HG02938 (cell line): ENCODE measurements at regions not wholly inside any gene's neighbourhood (a gene's known extent, or its start where the extent isn't known, plus 50 kb on each side); places are given as distances from the start of the nearest gene placed in this dataset.

Experiments used
- ATAC-seq: cut with Tn5 transposase; IDR thresholded peaks from one replicate; pipeline ENCODE4 v1.9.1; 2021; ENCODE audit warnings: mild to moderate bottlenecking, moderate library complexity; ENCODE audit not compliant: unreplicated experiment

DNA sequence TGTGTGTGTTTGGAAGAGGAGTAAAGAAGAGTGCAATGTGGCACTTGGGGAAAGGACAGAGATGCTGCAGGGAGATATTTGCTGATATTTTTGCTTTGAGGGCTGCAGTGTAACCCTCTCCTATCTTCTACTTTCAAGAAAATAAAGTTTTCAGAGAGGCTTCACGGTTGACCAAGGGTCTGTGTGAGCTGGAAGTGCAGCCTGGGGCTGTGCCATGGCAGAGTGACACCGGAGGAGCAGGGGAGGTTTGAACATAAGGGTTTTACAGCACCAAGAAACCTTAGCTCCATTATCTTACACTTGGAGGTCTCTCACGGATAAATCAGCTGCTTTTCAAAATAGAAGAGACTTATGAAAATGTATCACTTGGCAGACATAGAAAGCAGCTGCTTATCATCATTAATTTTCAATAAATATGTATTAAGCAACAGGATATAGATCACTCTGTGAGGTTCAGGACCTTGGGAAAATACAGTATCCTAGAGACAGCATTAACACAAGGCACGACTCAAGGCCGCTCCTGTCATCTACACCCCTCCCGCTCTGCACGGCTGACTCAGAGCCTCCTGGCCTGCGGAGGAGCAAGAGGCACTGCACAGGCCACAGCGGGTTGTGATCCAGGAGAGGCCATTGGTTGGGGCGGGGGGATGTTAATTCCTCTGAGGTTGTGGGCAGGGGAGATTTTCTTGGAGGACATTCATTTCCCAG lies 127.8 kb downstream of the COPS8 start:
- ATAC-seq: no peak

DNA sequence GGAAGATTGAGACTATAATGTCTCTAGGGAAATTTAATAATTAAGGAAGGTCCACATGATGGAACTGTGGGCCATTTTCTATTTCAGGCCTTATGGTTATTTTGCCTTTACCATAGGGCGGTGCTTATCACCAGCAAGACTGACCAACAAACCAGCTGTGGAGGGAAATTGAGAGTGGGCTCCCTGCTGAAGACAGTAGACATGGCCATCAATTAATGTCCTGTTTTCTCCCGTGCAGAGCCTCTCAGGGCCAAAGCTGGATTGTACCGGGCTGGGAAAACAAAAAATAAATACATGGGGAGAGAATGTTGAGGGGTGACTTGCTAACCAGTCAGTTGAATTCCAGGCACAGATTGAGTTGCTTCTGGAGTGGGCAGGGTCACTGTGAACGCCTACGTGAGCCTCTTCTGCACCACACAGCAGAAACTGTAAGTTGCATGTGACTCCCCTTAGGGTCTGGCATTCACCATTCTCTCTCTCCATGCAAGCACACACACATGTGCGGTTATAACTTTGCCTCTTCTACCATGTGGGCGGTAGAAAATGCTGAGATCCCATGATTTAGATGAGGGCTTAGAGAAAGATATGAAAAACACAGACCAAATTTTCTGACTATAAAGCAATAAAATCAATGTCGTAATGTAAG lies 128.5 kb downstream of the COPS8 start:
- ATAC-seq: no peak

DNA sequence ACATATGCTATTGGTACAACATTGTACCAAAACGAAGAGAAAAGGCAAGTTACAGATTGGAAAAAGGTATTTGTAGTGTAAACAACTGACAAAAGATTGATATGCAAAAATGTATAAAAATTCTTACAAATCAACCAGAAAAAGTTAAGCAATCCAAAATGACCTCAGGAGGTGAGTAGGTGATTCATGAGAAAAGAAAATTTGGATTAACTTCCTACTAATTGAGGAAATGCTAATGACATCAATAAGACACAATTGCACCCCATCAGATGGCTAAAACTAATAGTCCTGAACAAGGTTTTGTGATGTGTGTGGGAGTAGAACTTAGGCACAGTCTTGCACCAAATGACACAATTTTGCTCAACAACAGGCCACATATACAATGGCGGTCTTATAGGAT lies 129.3 kb downstream of the COPS8 start:
- no peak for ATAC-seq

DNA sequence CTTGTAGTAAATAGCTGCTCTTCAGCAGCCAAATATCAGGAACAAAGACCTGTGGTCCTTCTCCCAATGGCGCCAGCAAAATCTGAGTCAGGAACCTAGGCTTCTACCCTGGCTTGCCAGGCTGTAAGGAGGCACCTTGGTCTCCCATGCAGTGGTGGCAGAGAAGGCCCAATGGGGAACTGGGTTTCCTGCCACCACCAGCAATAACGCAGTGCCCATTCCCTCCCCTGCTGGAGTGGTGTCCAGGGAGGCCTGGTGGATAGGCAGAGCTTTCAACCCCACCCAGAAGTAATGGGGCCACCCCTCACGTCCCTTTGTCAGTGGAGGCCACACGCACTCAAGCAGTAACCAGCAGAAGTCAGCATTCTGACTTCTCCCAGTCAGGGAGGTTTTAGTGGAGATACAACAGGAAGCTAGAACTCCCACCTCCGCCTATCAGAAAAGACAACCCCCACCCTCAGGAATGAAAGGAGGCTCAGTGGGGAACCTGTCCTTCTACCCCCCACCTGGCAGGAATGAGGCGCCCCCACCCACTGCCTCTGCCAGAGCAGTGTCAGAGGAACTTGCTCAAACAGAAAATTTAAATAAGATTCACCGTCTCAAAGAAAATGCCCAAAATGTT lies 132.4 kb downstream of the COPS8 start:
- no peak for ATAC-seq

DNA sequence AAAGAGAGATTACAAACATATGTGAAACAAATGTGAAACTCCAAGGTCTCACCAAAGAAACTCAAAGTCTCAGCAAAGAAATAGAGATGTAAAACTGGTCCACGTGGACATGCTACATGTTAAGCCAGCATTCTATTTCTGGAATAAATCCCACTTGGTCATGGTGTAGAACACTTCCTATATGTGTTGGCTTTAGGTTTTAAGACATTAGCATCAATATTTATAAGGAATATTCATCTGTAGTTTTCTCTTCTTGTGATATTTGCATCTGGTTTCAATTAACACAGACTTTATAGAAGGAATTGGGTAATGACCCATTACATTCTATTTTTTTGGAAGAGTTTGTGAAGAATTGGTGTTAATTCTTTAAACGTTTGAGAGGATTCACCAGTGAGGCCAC lies 133.1 kb downstream of the COPS8 start:
- ATAC-seq: no peak

DNA sequence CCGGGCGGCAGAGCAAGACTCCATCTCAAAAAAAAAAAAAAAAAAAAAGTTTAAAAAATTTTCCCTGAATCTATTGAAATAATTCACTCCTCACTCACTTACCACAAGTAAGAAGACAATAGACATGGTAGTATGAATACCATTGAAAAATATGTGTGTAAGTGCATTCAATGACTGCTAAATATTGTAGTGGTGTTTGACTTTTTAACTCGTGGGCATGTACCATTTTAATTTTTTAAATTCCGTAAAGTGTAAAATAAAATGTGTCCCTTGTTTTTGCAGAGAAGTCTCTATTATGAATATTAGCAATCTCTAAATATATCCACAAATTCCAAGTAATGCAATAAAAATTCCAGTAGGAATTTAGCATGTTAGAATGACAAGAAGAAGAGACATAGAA lies 134.1 kb downstream of the COPS8 start:
- no peak for ATAC-seq

DNA sequence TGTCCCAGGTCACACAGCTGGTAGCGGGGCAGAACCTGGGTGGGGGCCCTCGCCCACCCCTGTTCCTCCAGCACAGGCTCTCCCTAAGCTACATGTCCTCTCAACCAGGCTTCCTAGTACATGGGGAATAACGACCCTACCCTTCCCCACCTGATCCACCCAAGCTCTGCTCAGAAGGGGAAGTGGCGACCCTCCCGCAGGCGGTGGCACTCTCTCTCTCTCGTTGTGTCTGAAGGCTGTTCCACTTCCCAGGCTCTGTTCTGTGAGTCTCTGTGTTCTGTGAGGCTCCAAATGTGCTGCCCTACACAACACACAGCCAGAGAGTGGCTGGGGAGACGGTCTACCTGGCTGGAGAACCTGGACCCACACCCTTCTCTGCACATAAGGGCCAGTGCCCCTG lies 135.8 kb downstream of the COPS8 start:
- ATAC-seq: no peak

DNA sequence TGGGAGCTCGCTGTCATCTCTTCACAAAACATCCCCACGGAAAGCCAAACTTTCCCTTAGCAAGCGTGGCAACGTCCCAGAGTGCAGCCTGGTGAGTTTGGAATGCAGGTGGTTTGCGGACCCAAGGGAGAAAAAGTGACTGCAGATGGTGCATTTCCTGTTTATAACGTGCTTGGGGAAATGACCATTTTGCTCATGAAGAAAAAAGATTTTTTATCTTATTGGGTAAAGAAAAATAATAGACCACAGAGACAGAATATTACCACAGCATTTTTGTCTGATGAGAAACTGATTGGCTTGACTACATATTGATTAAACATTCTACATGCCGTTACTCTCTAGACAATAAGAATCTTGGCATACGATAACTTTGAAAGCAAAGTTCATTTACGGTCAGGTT lies 136.5 kb downstream of the COPS8 start:
- ATAC-seq: no peak

DNA sequence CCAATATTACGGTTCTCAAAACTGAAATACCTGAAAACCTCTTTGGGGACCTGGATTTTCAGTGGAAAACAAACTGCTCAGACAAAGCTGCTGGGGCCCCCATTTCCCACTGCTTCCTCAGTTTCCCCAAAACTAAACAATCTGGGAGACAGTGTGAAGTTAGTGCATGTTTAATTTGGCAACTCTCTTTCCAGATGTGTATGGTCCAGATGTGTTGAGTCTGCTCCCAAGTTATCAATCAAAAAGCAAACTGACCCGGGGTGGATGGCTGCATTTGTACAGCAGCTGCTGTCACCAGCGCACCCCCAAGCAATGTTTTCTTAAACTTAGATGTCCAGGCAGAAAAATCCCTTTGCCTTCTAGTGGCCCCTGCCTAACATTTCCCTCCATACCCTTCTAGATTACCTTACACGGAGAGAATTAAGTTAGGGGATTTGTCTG lies 136.9 kb downstream of the COPS8 start:
- no peak for ATAC-seq

DNA sequence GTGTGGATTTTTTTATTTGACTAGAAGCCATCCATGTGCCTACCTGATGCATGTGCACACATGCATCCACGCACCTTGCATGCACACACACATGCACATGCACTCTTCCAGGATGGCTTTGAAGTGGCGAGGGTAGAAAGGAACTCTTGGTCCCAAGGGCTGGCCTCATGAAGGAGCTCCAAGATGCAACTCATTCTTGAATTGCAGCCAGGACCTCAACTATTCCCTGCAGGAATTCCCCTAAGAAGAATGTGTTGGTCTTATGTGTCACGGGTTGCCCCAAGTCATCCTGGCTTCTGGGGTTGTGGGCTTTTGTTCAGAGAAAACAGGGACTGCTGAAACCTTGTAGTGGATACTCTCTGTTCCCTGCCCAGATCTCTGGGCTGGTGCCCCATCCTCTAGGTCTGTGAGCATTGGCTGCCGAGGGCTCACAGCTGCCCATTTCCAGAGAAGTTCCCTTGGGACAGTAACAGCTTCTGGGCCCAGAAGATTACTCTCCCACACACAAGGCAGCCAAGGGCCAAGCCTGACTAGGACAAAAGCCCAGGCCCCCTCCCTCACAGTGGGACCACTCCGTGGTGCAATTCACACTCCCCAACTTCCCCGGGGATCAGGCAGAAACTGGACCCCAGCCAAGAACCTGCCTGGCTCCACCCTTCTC lies 137.6 kb downstream of the COPS8 start:
- no peak for ATAC-seq

DNA sequence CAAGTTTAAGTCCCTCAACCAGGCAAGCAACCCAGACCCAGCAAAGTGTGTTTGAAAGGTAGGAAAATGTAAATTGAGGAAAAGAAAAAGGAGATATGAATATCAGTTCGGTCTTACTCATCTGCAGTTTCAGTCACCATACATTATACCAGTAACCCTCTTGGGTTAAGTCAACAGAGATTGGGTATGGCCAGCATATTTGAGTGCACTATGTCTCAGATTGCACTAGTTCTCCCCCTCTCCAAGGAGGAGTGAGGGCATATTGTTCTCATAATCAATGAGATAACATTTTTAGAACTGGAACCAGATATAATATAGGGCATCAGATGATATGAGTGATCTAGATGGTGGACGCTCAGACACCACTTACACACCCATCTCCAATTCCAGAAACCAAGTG lies 141.5 kb downstream of the COPS8 start:
- ATAC-seq: no peak

DNA sequence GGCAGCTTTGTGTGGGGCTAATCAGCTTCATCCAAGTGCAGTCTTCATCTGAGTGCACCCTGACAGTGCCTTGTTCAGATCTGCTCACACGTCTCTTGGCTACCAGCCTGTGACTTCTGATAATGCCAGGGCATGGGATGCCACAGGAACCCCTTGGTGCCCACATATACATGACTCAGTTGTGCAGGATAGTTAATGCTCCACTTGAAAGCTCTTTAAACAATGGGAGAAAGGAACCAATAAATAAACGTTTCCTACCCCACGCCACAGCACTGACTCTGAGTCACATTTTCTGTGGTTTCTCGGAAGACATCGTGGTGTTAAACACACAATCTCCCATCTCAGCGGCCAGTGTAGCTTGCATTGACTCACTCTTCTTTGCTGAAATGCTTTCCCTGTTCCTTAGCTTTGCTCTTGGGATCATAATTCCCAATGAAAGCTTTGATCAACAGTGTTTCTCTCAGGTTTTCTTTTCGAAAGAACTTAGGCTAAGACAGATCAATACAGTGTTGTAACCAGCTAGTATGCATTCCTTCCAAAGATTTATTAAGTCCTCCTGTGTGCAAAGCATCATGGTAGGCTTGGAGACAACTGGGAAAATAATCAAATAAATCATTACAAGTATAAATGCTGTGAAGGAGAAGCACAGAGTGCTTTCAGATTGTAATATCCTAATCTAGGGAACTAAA lies 142.0 kb downstream of the COPS8 start:
- no peak for ATAC-seq

DNA sequence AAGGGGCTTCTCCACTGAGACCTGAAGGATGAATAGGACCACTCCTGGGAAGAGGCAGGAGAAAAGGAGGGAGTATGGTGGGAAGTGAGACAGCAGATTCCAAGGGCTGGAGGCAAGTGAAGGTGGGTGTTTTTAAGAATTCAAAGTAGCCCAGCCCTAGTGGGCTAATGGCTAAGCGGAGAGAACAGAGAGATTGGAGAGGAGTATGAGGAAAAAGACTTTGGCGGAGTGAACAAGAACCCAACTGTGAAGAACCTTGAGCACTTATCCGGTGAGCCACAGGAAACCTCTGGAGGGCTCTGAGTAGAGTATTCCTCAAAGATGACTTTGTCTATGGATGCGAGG lies 142.6 kb downstream of the COPS8 start:
- ATAC-seq: no peak

DNA sequence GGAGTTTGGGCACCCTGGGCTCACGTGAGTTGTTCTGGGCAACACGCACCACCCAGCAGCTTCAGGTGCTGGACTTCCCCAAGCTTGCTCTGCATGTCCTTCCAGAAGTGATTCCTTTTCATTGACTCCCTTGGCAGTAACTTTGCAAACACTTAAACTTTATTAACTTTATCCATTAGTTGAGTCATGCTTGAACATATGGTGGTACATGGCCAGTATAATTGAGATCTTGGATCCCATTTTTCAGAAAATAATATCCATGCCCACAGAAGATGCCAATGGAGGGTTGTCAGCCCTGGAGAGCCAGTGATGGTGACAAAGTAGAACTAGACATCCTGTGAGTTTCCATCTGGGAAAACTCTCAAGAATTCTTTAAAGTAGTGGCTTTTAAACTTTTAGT lies 144.2 kb downstream of the COPS8 start:
- no peak for ATAC-seq

DNA sequence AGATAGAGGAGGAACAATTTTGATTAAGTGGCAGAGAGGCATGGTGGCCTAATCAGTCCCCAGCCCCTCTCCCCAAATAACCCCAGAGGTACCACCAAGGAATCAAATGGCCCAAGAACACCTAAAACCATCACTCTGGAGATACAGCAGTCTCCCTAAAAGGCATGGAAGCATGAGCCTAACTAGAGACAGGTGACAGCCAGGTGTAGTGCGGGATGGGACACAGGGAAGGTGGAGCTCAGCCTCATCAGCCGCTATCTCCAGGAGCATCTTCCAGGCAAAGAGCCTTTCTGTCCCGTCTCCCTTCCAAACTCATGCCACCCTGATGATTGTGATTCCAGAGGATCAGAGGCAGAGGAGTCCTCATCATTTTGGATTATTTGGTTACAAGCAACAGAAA lies 144.7 kb downstream of the COPS8 start:
- no peak for ATAC-seq

DNA sequence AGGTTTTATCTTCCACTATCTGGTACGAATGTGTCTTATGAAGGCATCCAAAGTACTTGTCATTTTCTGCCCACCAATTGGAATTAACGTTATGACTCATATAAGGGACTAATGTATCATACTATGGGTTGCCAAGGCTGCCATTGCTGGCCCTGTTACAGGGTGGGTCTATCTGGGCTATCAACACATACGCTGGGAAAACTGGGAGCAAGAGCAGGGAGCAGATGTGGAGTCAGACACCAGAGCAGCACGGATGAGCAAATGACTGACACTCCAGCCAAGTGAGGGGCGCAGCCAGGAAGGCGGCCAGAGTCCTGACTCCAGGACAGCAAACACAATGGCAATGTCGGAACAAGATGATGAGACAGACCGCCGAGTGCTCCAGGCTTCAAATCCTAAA lies 145.9 kb downstream of the COPS8 start:
- no peak for ATAC-seq

DNA sequence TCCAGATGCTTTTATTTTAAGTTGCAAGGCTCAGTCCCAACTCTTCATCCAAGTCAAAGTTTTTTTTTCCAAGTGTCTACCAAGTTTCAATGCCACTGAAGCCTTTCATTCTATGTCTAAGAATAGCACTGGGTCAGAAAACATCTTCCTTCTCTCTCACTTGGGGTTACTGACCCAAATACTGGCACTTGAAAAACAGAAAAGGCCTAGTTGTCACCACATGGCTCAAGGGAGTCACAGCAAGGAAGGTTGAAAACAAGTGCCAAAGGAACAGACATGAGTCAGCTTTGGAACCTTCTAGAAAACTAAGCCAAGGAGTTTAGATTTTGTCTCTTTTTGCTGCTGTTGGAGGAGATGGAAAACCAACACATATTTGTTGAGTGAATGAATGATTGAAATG lies 146.5 kb downstream of the COPS8 start:
- ATAC-seq: no peak

DNA sequence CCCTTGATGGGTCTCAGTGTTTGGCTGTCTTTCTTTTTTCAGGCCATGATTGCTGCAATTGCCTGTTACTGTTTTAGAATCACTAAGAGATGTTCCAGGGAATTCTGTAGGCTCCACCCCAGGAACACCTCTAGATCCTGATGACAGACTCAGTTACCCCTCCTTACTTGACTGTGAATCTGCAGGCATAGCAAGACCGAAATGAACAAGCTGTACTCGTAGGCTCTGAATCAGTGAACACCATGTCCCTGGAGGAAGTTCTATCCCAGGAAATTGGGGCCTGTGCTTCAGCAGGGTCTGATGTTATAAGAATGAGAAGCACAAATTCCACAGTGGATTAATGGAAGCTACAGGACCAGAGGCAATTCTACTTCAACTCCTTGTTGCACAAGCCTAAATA lies 148.6 kb downstream of the COPS8 start:
- ATAC-seq: no peak

DNA sequence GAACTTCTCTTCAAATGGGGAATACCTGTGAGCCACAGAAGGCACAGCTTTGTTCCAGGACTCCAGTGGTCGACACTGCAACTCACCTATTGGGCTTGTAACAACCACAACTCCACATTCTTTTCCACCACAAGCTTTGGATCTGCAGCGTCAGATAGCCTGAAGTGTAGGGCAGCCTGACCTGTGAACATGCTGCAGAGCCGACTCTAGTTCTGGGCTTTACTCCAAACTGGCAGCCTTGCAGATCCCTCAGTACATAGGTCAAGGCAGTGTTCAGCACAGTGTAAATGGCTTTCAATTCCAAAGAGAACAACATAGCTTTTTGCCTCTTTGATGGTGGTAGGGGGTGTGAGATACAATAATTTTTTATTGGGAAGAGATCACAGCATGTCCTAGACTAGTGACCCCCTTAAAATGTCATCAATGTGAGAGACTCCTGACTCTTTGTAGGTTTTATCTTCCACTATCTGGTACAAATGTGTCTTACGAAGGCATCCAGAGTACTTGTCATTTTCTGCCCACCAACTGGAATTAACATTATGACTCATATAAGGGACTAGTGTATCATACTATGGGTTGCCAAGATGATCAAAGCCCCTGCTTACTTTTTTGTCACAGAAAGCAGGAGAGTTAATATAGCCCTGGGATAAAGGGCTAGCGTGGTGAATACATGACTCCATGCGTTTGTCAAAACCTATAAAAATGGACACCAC lies 149.8 kb downstream of the COPS8 start:
- ATAC-seq: no peak

DNA sequence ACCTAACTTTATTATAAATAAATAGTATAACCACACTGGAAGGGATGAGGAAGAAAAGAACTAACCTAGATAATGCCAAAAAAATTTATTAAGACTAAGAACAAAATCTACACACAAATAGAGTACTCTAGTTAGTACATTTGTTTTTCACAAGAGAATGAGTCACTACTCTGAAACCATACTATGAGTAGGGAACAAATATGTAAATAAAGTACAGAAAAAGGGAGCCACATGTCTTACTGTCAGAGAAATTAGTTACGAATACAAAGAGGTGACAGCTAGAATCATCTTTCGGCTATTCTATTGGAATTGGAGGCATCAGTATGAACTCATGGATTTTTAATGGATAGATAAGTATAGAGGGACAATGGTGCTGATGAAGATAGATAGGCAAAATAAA lies 150.5 kb downstream of the COPS8 start:
- ATAC-seq: no peak

DNA sequence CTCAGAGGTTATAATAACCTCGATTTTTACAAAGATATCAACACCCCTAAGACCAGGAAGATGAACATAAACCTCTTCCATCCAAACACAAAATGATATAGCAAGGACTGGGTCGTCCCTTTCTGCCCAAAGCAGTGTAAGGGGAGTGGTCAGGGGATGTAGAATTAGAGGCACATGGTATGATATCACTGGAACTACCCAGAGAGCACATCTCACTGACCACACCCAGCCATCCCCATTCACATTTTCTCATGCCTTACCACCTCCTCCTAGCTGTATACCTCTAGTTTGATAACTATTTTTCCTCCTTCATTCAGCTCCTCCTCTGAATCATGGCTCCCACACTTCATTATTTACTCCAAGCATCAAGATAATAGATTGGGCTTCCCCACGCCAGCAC lies 152.6 kb downstream of the COPS8 start:
- no peak for ATAC-seq
